Non-pigmented ciliary epithelial cell (primary cell): ENCODE measurements at regions not wholly inside any gene's neighbourhood (a gene's known extent, or its start where the extent isn't known, plus 50 kb on each side); places are given as distances from the start of the nearest gene placed in this dataset.
A peak's percentile ranks its signal among the peaks of the same experiment; 100 is the strongest.
"Not testable (repeated sequence)": the region's sequence is repeated elsewhere in the genome, so short reads cannot be mapped to it uniquely, and the experiment has no call there.

Experiments used
- DNase-seq: peaks from one replicate; pipeline ENCODE4 v3.0.0-alpha.2; 2010; ENCODE audit warnings: low read depth

- DNase-seq: no peak
Observed at GRCh38 chr2:122020377-122020776, 264.9 kb downstream of the TSN start.

GRCh38 chr2:122021941-122022340, 266.5 kb downstream of the TSN start:
- no peak for DNase-seq

GRCh38 chr2:122022531-122022930, 267.1 kb downstream of the TSN start:
- no peak for DNase-seq

- no peak for DNase-seq
Observed at GRCh38 chr2:122023059-122023864, 267.8 kb downstream of the TSN start.

GRCh38 chr2:122027510-122028217, 272.2 kb downstream of the TSN start:
- DNase-seq: no peak

GRCh38 chr2:122028371-122029100, 273.1 kb downstream of the TSN start:
- DNase-seq: peak; percentile 47

- no peak for DNase-seq
Observed at GRCh38 chr2:122029456-122029855, 274.0 kb downstream of the TSN start.

GRCh38 chr2:122029945-122030344, 274.5 kb downstream of the TSN start:
- no peak for DNase-seq

GRCh38 chr2:122031544-122032263, 276.3 kb downstream of the TSN start:
- no peak for DNase-seq

- no peak for DNase-seq
Observed at GRCh38 chr2:122032264-122032645, 276.8 kb downstream of the TSN start.

GRCh38 chr2:122033778-122034177, 278.3 kb downstream of the TSN start:
- no peak for DNase-seq

GRCh38 chr2:122034344-122034743, 278.9 kb downstream of the TSN start:
- no peak for DNase-seq

GRCh38 chr2:122034777-122035176, 279.3 kb downstream of the TSN start:
- no peak for DNase-seq

GRCh38 chr2:122038816-122039215, 283.4 kb downstream of the TSN start:
- not testable (repeated sequence) for DNase-seq

GRCh38 chr2:122041455-122041854, 286.0 kb downstream of the TSN start:
- no peak for DNase-seq

GRCh38 chr2:122051659-122052058, 296.2 kb downstream of the TSN start:
- not testable (repeated sequence) for DNase-seq

GRCh38 chr2:122055521-122055931, 300.1 kb downstream of the TSN start:
- no peak for DNase-seq

GRCh38 chr2:122056853-122057252, 301.4 kb downstream of the TSN start:
- DNase-seq: no peak

- no peak for DNase-seq
Observed at GRCh38 chr2:122061206-122061605, 305.8 kb downstream of the TSN start.

GRCh38 chr2:122061831-122062230, 306.4 kb downstream of the TSN start:
- no peak for DNase-seq

- DNase-seq: no peak
Observed at GRCh38 chr2:122062506-122062905, 307.1 kb downstream of the TSN start.

GRCh38 chr2:122063716-122064115, 308.3 kb downstream of the TSN start:
- no peak for DNase-seq
